Breast epithelium (tissue), 4 donors: ENCODE measurements at regions not wholly inside any gene's neighbourhood (a gene's known extent, or its start where the extent isn't known, plus 50 kb on each side); places are given as distances from the start of the nearest gene placed in this dataset.

Experiments
- DNase-seq, 2 donors: peaks; one replicate each; pipeline ENCODE4 v3.0.0-alpha.2; 2019; ENCODE audit warnings: low spot score in 2 of 2
- H3K27ac ChIP-seq, 2 donors: fragments of 200-600 bp; sonication (generic) in 1 of 2; one replicate each; pipeline ENCODE4 v1.5.1; 2016 to 2019; ENCODE audit warnings: mild to moderate bottlenecking in 1 of 2
- H3K27me3 ChIP-seq, 2 donors: fragments of 200-600 bp; sonication (generic) in 1 of 2; one replicate each; pipeline versions ENCODE4 v1.5.1 to v1.6.0; 2017 to 2019; ENCODE audit warnings: control low read depth in 1 of 2, mild to moderate bottlenecking in 1 of 2
- H3K36me3 ChIP-seq: fragments of 200-600 bp; one replicate; pipeline ENCODE4 v1.5.1; 2019
- H3K4me1 ChIP-seq, 2 donors: fragments of 200-600 bp; sonication (generic); one replicate each; pipeline ENCODE4 v1.5.1; 2016 to 2019; ENCODE audit warnings: control low read depth in 1 of 2
- H3K4me3 ChIP-seq, 3 donors: fragments of 200-600 bp; sonication (generic); 1 replicate in 2 of 3; 2 replicates in 1 of 3; pipeline ENCODE4 v1.5.1; 2016 to 2019; ENCODE audit warnings: mild to moderate bottlenecking in 3 of 3, moderate library complexity in 2 of 3
- H3K9me3 ChIP-seq, 2 donors: fragments of 200-600 bp; sonication (generic) in 1 of 2; one replicate each; pipeline ENCODE4 v1.5.1; 2016 to 2019; ENCODE audit warnings: control low read depth in 1 of 2
- POLR2A ChIP-seq: fragments of 450-650 bp; IDR thresholded peaks from one replicate; pipeline ENCODE4 v1.6.1; 2016; ENCODE audit warnings: antibody characterized with exemption, mild to moderate bottlenecking, moderate library complexity
- POLR2AphosphoS5 ChIP-seq, 3 donors: sonication (generic); formaldehyde crosslinking; IDR thresholded peaks; one replicate each; pipeline ENCODE4 v1.6.1; 2017; ENCODE audit warnings: antibody characterized with exemption in 3 of 3
- intact Hi-C: fragments of 100-400 bp; cut with DNase I; formaldehyde crosslinking; loops from one replicate; pipeline ENCODE4 v1.15.1; 2023; ENCODE audit warnings: low total_unique reads
- TF ChIP-seq, protein P1 (sequence below), 3 donors: fragments of 450-650 bp; IDR thresholded peaks; one replicate each; pipeline ENCODE4 v1.5.1; 2016 to 2017; ENCODE audit warnings: antibody characterized with exemption in 3 of 3, mild to moderate bottlenecking in 3 of 3, moderate library complexity in 3 of 3

DNA sequence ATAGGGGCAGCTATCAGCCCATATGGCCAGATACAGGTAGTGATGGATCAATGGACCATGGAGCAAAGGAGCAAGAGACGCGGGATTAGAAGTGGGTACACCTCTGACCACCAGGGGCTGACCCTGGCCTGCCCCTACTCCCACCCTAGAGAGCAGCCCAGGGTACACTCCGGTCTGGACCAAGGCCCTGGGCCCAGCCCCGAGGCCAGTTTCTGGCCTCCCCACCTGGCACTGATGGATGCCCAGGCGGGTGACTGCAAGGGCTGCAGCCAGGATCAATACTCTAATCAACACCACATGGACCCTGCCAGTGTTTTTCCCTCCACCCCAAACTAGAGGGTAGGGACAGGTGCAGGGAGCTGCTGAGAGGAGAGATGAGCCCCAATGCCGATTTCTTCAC, 74.1 kb upstream of the NECTIN1 start:
- TF ChIP-seq POLR2AphosphoS5 (IDR thresholded peaks at IDR 0.05) (no peak), POLR2A (no peak)
- TF ChIP-seq, protein P1, sequence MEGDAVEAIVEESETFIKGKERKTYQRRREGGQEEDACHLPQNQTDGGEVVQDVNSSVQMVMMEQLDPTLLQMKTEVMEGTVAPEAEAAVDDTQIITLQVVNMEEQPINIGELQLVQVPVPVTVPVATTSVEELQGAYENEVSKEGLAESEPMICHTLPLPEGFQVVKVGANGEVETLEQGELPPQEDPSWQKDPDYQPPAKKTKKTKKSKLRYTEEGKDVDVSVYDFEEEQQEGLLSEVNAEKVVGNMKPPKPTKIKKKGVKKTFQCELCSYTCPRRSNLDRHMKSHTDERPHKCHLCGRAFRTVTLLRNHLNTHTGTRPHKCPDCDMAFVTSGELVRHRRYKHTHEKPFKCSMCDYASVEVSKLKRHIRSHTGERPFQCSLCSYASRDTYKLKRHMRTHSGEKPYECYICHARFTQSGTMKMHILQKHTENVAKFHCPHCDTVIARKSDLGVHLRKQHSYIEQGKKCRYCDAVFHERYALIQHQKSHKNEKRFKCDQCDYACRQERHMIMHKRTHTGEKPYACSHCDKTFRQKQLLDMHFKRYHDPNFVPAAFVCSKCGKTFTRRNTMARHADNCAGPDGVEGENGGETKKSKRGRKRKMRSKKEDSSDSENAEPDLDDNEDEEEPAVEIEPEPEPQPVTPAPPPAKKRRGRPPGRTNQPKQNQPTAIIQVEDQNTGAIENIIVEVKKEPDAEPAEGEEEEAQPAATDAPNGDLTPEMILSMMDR (IDR thresholded peaks at IDR 0.05) = no peak
- no peak overlapping the region for H3K27ac ChIP-seq
- no peaks in the 10 kb centered on the region for H3K4me1 ChIP-seq
- intact Hi-C loops = no loop called here
- H3K4me3 ChIP-seq = no peak overlapping the region
- H3K9me3 ChIP-seq = no peaks in the 10 kb centered on the region
- H3K27me3 ChIP-seq = no peaks in the 10 kb centered on the region
- DNase-seq = no peak
- no peaks in the 10 kb centered on the region for H3K36me3 ChIP-seq

DNA sequence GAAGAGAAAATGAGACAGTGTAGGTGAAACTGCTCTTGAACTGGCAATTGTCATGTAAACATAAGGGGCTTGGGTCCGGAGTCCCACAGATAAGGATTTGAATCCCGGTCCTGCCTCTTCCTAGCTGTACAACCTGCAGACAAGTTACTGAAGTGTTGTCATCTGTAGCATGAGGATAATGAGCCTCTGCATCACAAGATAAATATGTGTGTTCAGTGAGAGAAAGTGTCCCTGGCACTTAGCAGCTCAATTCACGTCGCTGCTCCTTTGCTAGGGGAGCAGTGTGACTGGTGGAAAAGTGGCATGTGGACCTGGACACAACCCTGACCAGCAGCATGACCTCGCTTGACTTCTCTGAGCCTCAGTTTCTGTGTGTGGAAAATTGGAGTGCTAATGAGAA, 73.7 kb upstream of the NECTIN1 start:
- Histone ChIP-seq H3K4me3 (no peak overlapping the region), H3K36me3 (no peaks in the 10 kb centered on the region), H3K9me3 (no peaks in the 10 kb centered on the region), H3K4me1 (no peaks in the 10 kb centered on the region), H3K27ac (no peak overlapping the region), H3K27me3 (no peaks in the 10 kb centered on the region)
- no peak for DNase-seq
- TF ChIP-seq, protein P1 (IDR thresholded peaks at IDR 0.05) = no peak
- intact Hi-C loops = no loop called here

DNA sequence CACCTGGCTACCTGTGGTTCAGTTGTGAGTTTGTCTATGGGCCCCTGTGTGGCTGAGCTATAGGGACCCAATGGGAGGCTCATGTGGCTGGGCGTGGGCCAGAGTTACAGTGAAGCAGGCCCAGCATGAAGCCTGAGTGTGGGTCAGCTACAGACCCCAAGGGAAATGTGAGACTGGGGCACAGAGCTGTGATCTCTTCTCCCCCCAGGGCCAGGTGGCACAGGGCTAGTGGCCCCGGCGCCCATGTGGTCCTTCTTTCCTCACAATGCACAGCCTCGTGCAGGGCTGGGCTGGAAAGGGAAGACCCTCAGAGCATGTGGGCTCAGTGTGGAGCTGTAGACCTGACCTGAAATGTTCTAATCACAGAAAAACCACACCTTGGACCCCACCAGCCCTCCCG, 71.6 kb upstream of the NECTIN1 start:
- H3K36me3 ChIP-seq = no peaks in the 10 kb centered on the region
- no peaks in the 10 kb centered on the region for H3K9me3 ChIP-seq
- no peak overlapping the region for H3K4me3 ChIP-seq
- no peak overlapping the region for H3K27ac ChIP-seq
- DNase-seq = no peak
- no peaks in the 10 kb centered on the region for H3K27me3 ChIP-seq
- no peaks in the 10 kb centered on the region for H3K4me1 ChIP-seq
- intact Hi-C loops = no loop called here
- TF ChIP-seq, protein P1 (IDR thresholded peaks at IDR 0.05) = no peak
- TF ChIP-seq POLR2AphosphoS5 (IDR thresholded peaks at IDR 0.05) (no peak), POLR2A (no peak)

DNA sequence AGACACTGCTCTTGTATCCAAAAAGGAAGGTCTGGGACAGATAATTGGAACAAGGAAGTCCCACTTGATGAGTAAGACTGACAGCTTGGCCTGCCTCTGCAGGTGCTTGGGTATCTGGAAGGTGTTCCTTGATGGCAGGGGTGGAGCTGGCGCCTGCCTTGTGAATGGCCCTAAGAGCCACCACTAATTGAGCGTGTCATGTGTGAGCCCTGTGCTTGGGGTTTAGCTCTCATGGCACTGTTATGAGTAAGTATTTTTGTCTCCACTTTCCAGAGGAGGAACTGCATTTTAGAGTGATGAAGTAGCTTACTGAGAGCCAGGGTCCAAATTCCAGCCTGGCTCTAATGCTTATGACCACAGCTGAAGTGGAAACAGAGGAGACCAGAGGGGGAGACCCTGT, 71.2 kb upstream of the NECTIN1 start:
- no peak for TF ChIP-seq POLR2AphosphoS5 (IDR thresholded peaks at IDR 0.05)
- no peak for TF ChIP-seq POLR2A
- TF ChIP-seq, protein P1 (IDR thresholded peaks at IDR 0.05) = no peak
- no peaks in the 10 kb centered on the region for H3K4me1 ChIP-seq
- no peak overlapping the region for H3K4me3 ChIP-seq
- no peaks in the 10 kb centered on the region for H3K36me3 ChIP-seq
- H3K27me3 ChIP-seq = no peaks in the 10 kb centered on the region
- no peaks in the 10 kb centered on the region for H3K9me3 ChIP-seq
- no peak for DNase-seq
- no peak overlapping the region for H3K27ac ChIP-seq
- intact Hi-C loops = no loop called here

DNA sequence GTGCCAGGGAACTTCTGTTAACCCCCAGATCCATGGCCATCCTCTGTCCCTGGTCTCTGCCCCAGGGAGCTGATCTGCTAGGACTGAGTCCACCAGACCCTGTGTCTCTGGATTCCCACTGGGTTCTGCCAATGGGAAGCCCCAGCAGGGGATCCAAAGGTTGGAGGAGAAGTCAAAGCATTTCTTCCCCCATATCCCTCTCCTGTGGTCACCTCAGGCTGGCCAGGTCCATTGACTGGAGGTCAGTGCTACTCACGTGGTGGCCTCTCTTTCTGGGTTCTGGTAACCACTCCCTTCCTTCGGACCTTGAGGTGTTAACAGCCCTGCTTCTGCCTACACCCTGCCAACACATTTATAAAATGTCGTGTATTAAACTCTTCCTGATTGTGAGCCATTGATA, 69.7 kb upstream of the NECTIN1 start:
- no peaks in the 10 kb centered on the region for H3K4me1 ChIP-seq
- H3K27ac ChIP-seq = no peak overlapping the region
- TF ChIP-seq, protein P1 (IDR thresholded peaks at IDR 0.05) = no peak
- TF ChIP-seq POLR2A = no peak
- TF ChIP-seq POLR2AphosphoS5 (IDR thresholded peaks at IDR 0.05) = no peak
- intact Hi-C loops = loop anchor here (5.0 kb wide), 1 partner anchor 1314 kb away; no protein-coding TSS in a partner anchor
- no peaks in the 10 kb centered on the region for H3K27me3 ChIP-seq
- DNase-seq = no peak
- H3K9me3 ChIP-seq = no peaks in the 10 kb centered on the region
- H3K4me3 ChIP-seq = no peak overlapping the region
- H3K36me3 ChIP-seq = no peaks in the 10 kb centered on the region
